ENCODE measurements at regions not wholly inside any gene's neighbourhood (a gene's known extent, or its start where the extent isn't known, plus 50 kb on each side); places are given as distances from the start of the nearest gene placed in this dataset.

DNA sequence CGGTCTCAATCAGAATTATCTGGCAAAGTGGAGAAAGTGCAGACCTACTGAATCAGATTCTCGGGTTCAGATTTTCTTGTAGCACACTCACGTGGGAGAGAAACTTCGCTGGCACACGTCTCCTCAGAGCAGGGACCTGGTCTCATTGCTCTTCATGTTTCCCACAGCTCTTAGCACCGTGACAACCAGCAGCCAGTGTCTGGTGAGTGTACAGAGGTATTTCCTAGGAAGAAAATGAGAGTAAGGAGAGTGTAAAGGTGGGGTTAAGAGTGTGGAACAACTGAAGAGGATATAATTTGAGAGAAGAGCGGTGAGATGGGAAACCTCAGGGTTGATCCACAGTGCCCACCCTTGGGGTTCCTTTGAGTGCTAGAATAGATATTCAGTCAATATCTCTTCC is 89.2 kb downstream of the ARF6 start:
- no peak for DNase-seq (ENCODE audit: extremely low read depth, low read depth)
- TF ChIP-seq, protein P1, sequence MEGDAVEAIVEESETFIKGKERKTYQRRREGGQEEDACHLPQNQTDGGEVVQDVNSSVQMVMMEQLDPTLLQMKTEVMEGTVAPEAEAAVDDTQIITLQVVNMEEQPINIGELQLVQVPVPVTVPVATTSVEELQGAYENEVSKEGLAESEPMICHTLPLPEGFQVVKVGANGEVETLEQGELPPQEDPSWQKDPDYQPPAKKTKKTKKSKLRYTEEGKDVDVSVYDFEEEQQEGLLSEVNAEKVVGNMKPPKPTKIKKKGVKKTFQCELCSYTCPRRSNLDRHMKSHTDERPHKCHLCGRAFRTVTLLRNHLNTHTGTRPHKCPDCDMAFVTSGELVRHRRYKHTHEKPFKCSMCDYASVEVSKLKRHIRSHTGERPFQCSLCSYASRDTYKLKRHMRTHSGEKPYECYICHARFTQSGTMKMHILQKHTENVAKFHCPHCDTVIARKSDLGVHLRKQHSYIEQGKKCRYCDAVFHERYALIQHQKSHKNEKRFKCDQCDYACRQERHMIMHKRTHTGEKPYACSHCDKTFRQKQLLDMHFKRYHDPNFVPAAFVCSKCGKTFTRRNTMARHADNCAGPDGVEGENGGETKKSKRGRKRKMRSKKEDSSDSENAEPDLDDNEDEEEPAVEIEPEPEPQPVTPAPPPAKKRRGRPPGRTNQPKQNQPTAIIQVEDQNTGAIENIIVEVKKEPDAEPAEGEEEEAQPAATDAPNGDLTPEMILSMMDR (IDR thresholded peaks at IDR 0.05; ENCODE audit: low read depth, low read length), result no peak

DNA sequence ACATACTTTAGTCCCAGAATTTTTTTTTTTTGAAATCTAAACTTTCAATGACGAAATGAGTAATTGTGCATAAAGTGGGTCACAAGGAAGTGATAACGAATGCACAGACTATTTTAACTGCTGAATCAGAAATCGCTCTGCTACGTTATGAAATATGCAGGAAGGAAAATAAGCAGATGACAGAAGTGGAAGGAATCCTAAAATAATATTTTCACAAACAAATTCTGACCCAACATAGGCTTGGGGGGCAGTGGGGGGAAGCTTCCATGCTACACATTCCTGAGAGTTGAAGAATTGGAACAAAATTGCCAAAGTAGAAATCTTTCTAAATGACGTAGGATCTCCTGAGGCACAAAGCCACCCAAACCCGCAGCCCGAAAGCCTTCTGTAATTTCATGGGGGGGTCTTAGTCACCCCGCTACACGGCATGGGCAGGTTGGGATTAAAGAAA is 89.6 kb downstream of the ARF6 start:
- TF ChIP-seq, protein P1 (IDR thresholded peaks at IDR 0.05; ENCODE audit: low read depth, low read length), result no peak
- peak; percentile 74 for DNase-seq (ENCODE audit: extremely low read depth, low read depth)

DNA sequence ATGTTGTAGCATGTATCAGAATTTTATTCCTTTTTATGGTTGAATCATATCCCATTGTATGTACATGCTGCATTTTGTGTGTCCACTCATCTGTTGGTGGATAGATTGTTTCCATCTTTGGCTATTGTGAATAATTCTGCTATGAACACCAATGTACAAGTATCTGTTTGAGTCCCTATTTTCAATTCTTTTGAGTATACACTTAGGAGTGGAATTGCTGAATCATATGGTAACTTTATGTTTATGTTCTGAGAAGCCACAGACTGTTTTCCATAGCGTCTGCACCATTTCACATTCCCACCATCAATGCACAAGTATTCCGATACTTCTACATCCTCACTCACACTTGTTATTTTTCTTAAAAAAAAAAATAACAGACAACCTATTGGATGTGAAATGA is 91.5 kb downstream of the ARF6 start:
- no peak for DNase-seq (ENCODE audit: extremely low read depth, low read depth)
- TF ChIP-seq, protein P1 (IDR thresholded peaks at IDR 0.05; ENCODE audit: low read depth, low read length), result no peak

DNA sequence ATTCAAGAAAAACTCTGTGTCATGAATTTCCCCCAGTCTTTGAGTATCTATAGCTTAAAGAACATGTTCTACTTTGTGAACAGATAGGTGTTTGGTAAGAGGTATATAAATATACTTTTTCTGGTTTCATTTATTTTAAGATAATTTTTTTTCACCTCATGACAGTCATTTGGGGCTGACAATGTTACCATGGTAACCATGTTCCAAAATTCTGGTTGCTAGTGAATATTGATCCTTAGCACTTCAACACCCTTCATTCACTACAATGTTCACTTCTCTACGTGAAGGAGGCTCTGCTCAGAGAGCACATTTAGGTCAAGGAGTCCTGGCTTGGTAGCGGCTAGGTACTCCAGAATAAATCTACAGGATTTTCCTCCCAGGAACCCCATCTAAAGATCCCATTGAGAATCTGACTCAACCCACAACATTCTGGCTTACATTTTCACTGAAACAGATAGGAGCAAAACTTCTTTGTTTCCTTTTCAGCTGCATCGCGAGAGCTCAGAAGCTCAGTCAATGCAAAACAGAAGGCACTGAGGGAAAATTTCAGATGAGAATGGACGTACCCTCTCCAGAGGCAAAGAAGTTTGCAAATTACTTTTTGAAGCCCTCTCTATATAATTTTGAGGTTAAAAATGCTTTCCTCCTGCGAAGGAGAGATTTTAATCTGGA is 93.6 kb downstream of the ARF6 start:
- DNase-seq (ENCODE audit: extremely low read depth, low read depth), result no peak
- TF ChIP-seq, protein P1 (IDR thresholded peaks at IDR 0.05; ENCODE audit: low read depth, low read length), result no peak

DNA sequence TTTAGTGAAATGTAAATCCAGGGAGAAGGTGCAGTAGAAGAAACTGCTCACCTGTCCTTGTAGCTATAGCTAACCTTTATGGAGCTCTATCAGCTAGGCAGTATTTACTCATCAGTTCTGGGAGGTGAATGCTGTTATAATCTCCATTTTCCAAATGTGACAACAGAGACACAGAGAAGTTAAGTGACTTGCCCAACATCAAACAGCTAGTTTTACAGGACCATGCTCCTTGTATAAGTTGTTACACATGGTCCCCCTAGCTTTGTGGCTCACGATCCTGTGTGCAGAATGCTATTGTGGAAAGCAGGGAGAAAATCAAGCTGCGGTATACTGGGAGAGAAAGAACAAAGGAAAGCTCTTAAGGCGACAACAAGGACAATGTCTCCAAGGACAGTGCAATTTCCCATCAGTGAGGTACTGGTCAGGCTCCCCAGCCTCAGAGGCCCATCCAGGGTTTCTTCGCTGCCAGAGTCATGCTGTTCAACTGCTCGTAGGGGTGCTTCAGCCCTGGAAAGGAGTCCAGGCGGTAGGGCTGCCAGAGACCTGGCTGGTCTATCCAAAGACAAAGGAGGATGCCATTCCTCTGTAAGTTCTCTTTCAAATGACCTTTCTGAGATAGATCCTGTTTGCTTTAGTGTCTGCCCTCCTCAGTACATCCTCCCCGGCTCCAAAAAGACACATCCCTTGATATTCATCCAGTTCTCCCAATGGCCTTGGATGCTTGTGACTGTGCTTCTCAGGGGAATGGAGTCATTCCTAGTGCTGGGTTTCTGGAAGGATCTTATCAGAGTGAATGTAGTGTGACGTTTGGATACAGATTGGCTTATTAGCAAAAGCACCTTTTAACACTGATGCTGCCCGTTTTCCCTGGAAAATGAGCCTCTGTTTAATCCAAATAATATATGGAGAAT is 95.5 kb downstream of the ARF6 start:
- DNase-seq (ENCODE audit: extremely low read depth, low read depth), result no peak
- TF ChIP-seq, protein P1 (IDR thresholded peaks at IDR 0.05; ENCODE audit: low read depth, low read length), result no peak

DNA sequence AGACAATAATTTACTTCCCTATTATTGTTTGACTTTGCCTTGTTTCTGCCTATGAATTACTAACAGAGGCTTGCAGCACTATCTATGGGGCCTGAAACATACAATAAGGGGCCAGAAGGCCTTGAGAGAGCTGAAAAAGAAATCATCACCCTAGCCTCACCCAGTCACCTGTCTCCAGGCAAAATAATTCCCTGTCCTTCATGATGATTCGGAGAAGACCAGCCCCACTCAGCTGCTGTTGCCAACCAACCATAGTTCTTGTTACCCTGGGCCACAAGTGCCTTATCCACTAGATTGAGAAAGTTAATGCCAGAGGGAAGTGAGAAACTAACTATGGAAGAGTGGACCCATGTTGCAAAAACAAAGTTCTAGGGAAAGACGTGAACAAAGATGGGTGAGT is 97.1 kb downstream of the ARF6 start:
- TF ChIP-seq, protein P1 (IDR thresholded peaks at IDR 0.05; ENCODE audit: low read depth, low read length), result no peak
- DNase-seq (ENCODE audit: extremely low read depth, low read depth), result no peak

DNA sequence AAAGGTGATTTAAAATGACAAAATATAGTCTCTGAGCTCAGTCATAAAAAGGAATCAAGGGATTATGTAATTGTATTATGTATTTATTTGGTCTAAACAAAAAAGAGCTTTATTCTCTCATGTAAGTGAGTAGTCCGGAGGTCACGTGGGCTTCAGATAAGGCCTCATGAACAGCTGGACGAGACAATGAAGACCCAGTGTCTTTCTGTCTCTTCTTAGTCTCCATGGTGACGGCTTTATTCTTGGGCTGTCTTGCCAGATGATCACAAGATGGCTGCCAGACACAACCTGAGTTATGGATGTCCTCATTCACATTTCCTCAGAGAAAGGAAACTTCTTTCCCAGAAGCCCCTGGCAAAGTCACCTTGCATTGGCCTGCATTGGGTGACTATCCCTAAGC is 98.6 kb downstream of the ARF6 start:
- TF ChIP-seq, protein P1 (IDR thresholded peaks at IDR 0.05; ENCODE audit: low read depth, low read length), result no peak
- no peak for DNase-seq (ENCODE audit: extremely low read depth, low read depth)
